IMR-90 (cell line): ENCODE measurements at regions not wholly inside any gene's neighbourhood (a gene's known extent, or its start where the extent isn't known, plus 50 kb on each side); places are given as distances from the start of the nearest gene placed in this dataset.

Experiments used
- BHLHE40 ChIP-seq: fragments of 150-350 bp; IDR thresholded peaks from 2 replicates; pipeline ENCODE4 v1.6.1; 2016; ENCODE audit warnings: mild to moderate bottlenecking, low read depth, low read length
- CEBPB ChIP-seq: IDR thresholded peaks from 2 replicates; pipeline ENCODE4 v1.6.1; 2012; ENCODE audit warnings: low read depth, low read length, improper control_type of control experiment
- CHD1 ChIP-seq: IDR thresholded peaks from 2 replicates; pipeline ENCODE4 v1.6.1; 2012; ENCODE audit warnings: low read depth, low read length, improper control_type of control experiment
- CTCF ChIP-seq: conservative IDR thresholded peaks from 2 replicates; pipeline ENCODE4 v1.5.1; 2012; ENCODE audit warnings: mild to moderate bottlenecking, low read depth, low read length, improper control_type of control experiment
- ELK1 ChIP-seq: fragments of 150-350 bp; IDR thresholded peaks from 2 replicates; pipeline ENCODE4 v1.6.1; 2016; ENCODE audit warnings: low read depth, mild to moderate bottlenecking, low read length, moderate library complexity, borderline replicate concordance
- MAFK ChIP-seq: IDR thresholded peaks from 2 replicates; pipeline ENCODE4 v1.6.1; 2012; ENCODE audit warnings: low read depth, low read length, improper control_type of control experiment
- MAZ ChIP-seq: IDR thresholded peaks from 2 replicates; pipeline ENCODE4 v1.6.1; 2012; ENCODE audit warnings: low read depth, mild to moderate bottlenecking, low read length, improper control_type of control experiment, moderate library complexity, borderline replicate concordance
- NFE2L2 ChIP-seq: fragments of 150-350 bp; IDR thresholded peaks from 2 replicates; pipeline ENCODE4 v1.6.1; 2016; ENCODE audit warnings: low read depth, mild to moderate bottlenecking, low read length
- POLR2A ChIP-seq: IDR thresholded peaks from 2 replicates; pipeline ENCODE4 v1.6.1; 2012; ENCODE audit warnings: mild to moderate bottlenecking, low read depth, low read length
- RAD21 ChIP-seq: IDR thresholded peaks from 2 replicates; pipeline ENCODE4 v1.6.1; 2012; ENCODE audit warnings: low read length, improper control_type of control experiment
- RCOR1 ChIP-seq: IDR thresholded peaks from 2 replicates; pipeline ENCODE4 v1.6.1; 2012; ENCODE audit warnings: mild to moderate bottlenecking, low read length, improper control_type of control experiment; ENCODE audit not compliant: insufficient replicate concordance
- SMC3 ChIP-seq: fragments of 150-350 bp; IDR thresholded peaks from 2 replicates; pipeline ENCODE4 v1.6.1; 2016; ENCODE audit warnings: low read depth, mild to moderate bottlenecking, antibody characterized with exemption, low read length, moderate library complexity
- TF ChIP-seq, protein P1 (sequence below): fragments of 150-350 bp; IDR thresholded peaks from 2 replicates; pipeline ENCODE4 v1.6.1; 2017; ENCODE audit warnings: mild to moderate bottlenecking, antibody characterized with exemption, low read length, low read depth

DNA sequence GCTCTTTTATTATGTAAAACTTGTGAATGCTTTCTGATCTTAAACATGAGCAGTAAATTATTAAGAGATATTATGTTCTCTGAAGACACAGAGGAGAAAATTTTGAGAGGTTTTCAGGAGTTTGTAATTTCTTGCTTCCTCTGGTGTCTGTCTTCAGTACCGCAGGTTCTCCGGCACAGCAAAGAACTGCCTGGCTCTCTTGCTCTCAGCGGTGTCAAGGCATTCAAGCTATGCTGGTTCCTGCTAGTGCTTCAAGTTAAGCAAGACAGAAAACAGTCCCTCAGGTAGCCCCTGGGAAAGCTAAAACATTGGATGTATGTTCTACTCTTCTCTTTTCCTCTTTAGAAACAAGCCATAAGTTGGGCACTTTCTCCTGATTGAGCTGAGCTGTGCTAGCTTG is 120.2 kb upstream of the CENPE start:
- no peak for TF ChIP-seq RCOR1
- TF ChIP-seq CTCF, result no peak
- no peak for TF ChIP-seq CEBPB
- TF ChIP-seq POLR2A, result no peak
- no peak for TF ChIP-seq BHLHE40
- TF ChIP-seq MAZ, result no peak
- TF ChIP-seq NFE2L2, result no peak
- TF ChIP-seq, protein P1, sequence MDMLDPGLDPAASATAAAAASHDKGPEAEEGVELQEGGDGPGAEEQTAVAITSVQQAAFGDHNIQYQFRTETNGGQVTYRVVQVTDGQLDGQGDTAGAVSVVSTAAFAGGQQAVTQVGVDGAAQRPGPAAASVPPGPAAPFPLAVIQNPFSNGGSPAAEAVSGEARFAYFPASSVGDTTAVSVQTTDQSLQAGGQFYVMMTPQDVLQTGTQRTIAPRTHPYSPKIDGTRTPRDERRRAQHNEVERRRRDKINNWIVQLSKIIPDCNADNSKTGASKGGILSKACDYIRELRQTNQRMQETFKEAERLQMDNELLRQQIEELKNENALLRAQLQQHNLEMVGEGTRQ, result no peak
- TF ChIP-seq RAD21, result no peak
- no peak for TF ChIP-seq ELK1
- no peak for TF ChIP-seq MAFK
- no peak for TF ChIP-seq CHD1
- no peak for TF ChIP-seq SMC3
